Fibroblast of lung (primary cell): ENCODE measurements at regions not wholly inside any gene's neighbourhood (a gene's known extent, or its start where the extent isn't known, plus 50 kb on each side); places are given as distances from the start of the nearest gene placed in this dataset.

ENCODE experiments used
- DNase-seq, 2 donors: peaks; one replicate each; pipeline versions ENCODE4 v3.0.0 to v3.0.0-alpha.2; 2010; ENCODE audit warnings: low read depth in 2 of 2
- H2AFZ ChIP-seq: 2 replicates; pipeline ENCODE4 v1.5.1; 2012; ENCODE audit warnings: low read length, control low read depth, inconsistent platforms
- H3K27ac ChIP-seq: 2 replicates; pipeline ENCODE4 v1.5.1; 2011; ENCODE audit warnings: low read length, control low read depth; ENCODE audit not compliant: insufficient read depth
- H3K27me3 ChIP-seq: 2 replicates; pipeline ENCODE4 v1.5.1; 2011; ENCODE audit warnings: mild to moderate bottlenecking, low read length; ENCODE audit not compliant: control insufficient read depth, insufficient read depth
- H3K36me3 ChIP-seq: 2 replicates; pipeline ENCODE4 v1.5.1; 2011; ENCODE audit warnings: low read length; ENCODE audit not compliant: control insufficient read depth, insufficient read depth
- H3K4me1 ChIP-seq: 2 replicates; pipeline ENCODE4 v1.5.1; 2011; ENCODE audit warnings: low read length; ENCODE audit not compliant: control insufficient read depth, insufficient read depth; ENCODE audit errors: extremely low read depth
- H3K4me2 ChIP-seq: 2 replicates; pipeline ENCODE4 v1.5.1; 2011; ENCODE audit warnings: low read length, control low read depth; ENCODE audit not compliant: insufficient read depth; ENCODE audit errors: extremely low read depth
- H3K4me3 ChIP-seq, 4 experiments: fragments of 200-600 bp in 1 of 4; sonication (generic) in 1 of 4; replicated peaks in 1 of 4; 2 replicates each; pipeline ENCODE4 v1.5.1; 2011 to 2016; ENCODE audit warnings: low read length in 4 of 4, low read depth in 3 of 4, mild to moderate bottlenecking in 3 of 4, control low read depth in 2 of 4, inconsistent platforms in 1 of 4, mixed read lengths in 1 of 4; ENCODE audit not compliant: insufficient read depth in 1 of 4; ENCODE audit errors: control extremely low read depth in 1 of 4
- H3K79me2 ChIP-seq: 2 replicates; pipeline ENCODE4 v1.5.1; 2012; ENCODE audit warnings: mild to moderate bottlenecking, low read length, inconsistent platforms; ENCODE audit not compliant: control insufficient read depth, insufficient read depth
- H3K9ac ChIP-seq: 2 replicates; pipeline ENCODE4 v1.5.1; 2011; ENCODE audit warnings: mild to moderate bottlenecking, low read length, control low read depth; ENCODE audit not compliant: insufficient read depth
- H3K9me3 ChIP-seq: 2 replicates; pipeline ENCODE4 v1.5.1; 2012; ENCODE audit warnings: low read depth, low read length; ENCODE audit not compliant: control insufficient read depth, insufficient read depth
- H4K20me1 ChIP-seq: 2 replicates; pipeline ENCODE4 v1.5.1; 2011; ENCODE audit warnings: low read length; ENCODE audit not compliant: control insufficient read depth, insufficient read depth; ENCODE audit errors: extremely low read depth
- CTCF ChIP-seq, 2 donors: IDR thresholded peaks in 1 of 2; conservative IDR thresholded peaks in 1 of 2; 1 replicate in 1 of 2; 2 replicates in 1 of 2; pipeline ENCODE4 v1.5.1; 2011 to 2012; ENCODE audit warnings: low read length in 2 of 2, control low read depth in 1 of 2, inconsistent platforms in 1 of 2, low read depth in 1 of 2, mild to moderate bottlenecking in 1 of 2
- EZH2 ChIP-seq: IDR thresholded peaks from 2 replicates; pipeline ENCODE4 v1.5.1; 2012; ENCODE audit warnings: low read length, control low read depth, mild to moderate bottlenecking; ENCODE audit errors: missing control alignments

GRCh38 chr5:97641081-97641480 lies 458.0 kb upstream of the RIOK2 start:
- TF ChIP-seq CTCF (conservative IDR thresholded peaks at IDR 0.05 in 1 of 2, IDR thresholded peaks at IDR 0.05 in 1 of 2; ENCODE audit: low read depth in 1 of 2, low read length in 2 of 2) (no peak), EZH2 (no peak)

GRCh38 chr5:97644206-97644605 lies 461.2 kb upstream of the RIOK2 start:
- DNase-seq: no peak

More at GRCh38 chr5:97641081-97641480, 458.0 kb upstream of the RIOK2 start:
- Histone ChIP-seq H3K79me2 (no peaks in the 10 kb centered on the region), H3K4me2 (no peak overlapping the region), H3K9ac (no peak overlapping the region), H3K36me3 (no peaks in the 10 kb centered on the region), H3K9me3 (no peaks in the 10 kb centered on the region), H4K20me1 (no peaks in the 10 kb centered on the region), H3K27me3 (no peaks in the 10 kb centered on the region), H3K27ac (no peak overlapping the region), H3K4me1 (no peaks in the 10 kb centered on the region), H3K4me3 (no peak overlapping the region), H2AFZ (no peak overlapping the region)
- no peak for DNase-seq

GRCh38 chr5:97644896-97645295 lies 461.8 kb upstream of the RIOK2 start:
- Histone ChIP-seq H3K9ac (no peak overlapping the region), H3K27me3 (no peaks in the 10 kb centered on the region), H3K4me2 (no peak overlapping the region), H2AFZ (no peak overlapping the region), H3K27ac (no peak overlapping the region), H4K20me1 (no peaks in the 10 kb centered on the region), H3K4me3 (no peak overlapping the region), H3K4me1 (no peaks in the 10 kb centered on the region), H3K9me3 (no peaks in the 10 kb centered on the region), H3K79me2 (no peaks in the 10 kb centered on the region), H3K36me3 (no peaks in the 10 kb centered on the region)
- no peak for TF ChIP-seq EZH2
- no peak for DNase-seq

More at GRCh38 chr5:97644206-97644605, 461.2 kb upstream of the RIOK2 start:
- Histone ChIP-seq H3K4me3 (no peak overlapping the region), H3K27ac (no peak overlapping the region), H3K27me3 (no peaks in the 10 kb centered on the region), H4K20me1 (no peaks in the 10 kb centered on the region), H3K4me2 (no peak overlapping the region), H3K79me2 (no peaks in the 10 kb centered on the region), H3K9ac (no peak overlapping the region), H3K36me3 (no peaks in the 10 kb centered on the region), H2AFZ (no peak overlapping the region), H3K9me3 (no peaks in the 10 kb centered on the region), H3K4me1 (no peaks in the 10 kb centered on the region)
- TF ChIP-seq EZH2: no peak
- TF ChIP-seq CTCF (conservative IDR thresholded peaks at IDR 0.05 in 1 of 2, IDR thresholded peaks at IDR 0.05 in 1 of 2; ENCODE audit: low read depth in 1 of 2, low read length in 2 of 2): no peak
